ENCODE measurements at regions not wholly inside any gene's neighbourhood (a gene's known extent, or its start where the extent isn't known, plus 50 kb on each side); places are given as distances from the start of the nearest gene placed in this dataset.
"Not testable (repeated sequence)": the region's sequence is repeated elsewhere in the genome, so short reads cannot be mapped to it uniquely, and the experiment has no call there.

- no peak for DNase-seq
These were observed 161.8 kb upstream of the RGS6 start for GRCh38 chr14:71770431-71770830.

GRCh38 chr14:71771421-71771820 is 160.8 kb upstream of the RGS6 start:
- not testable (repeated sequence) for DNase-seq

- not testable (repeated sequence) for DNase-seq
These were observed 160.2 kb upstream of the RGS6 start for GRCh38 chr14:71771996-71772395.

- no peak for DNase-seq
These were observed 158.2 kb upstream of the RGS6 start for GRCh38 chr14:71773898-71774481.

- no peak for DNase-seq
These were observed 155.5 kb upstream of the RGS6 start for GRCh38 chr14:71776471-71777360.

GRCh38 chr14:71780075-71780474 is 152.2 kb upstream of the RGS6 start:
- DNase-seq: no peak

- no peak for DNase-seq
These were observed 151.4 kb upstream of the RGS6 start for GRCh38 chr14:71780822-71781221.

GRCh38 chr14:71783088-71783487 is 149.1 kb upstream of the RGS6 start:
- DNase-seq: no peak

GRCh38 chr14:71783786-71784185 is 148.4 kb upstream of the RGS6 start:
- DNase-seq: no peak

- DNase-seq: no peak
These were observed 143.2 kb upstream of the RGS6 start for GRCh38 chr14:71789005-71789404.

GRCh38 chr14:71799841-71800240 is 132.4 kb upstream of the RGS6 start:
- DNase-seq: no peak

GRCh38 chr14:71800878-71801277 is 131.4 kb upstream of the RGS6 start:
- DNase-seq: no peak

- no peak for DNase-seq
These were observed 128.5 kb upstream of the RGS6 start for GRCh38 chr14:71803539-71804260.

- DNase-seq: no peak
These were observed 127.2 kb upstream of the RGS6 start for GRCh38 chr14:71804992-71805391.

- not testable (repeated sequence) for DNase-seq
These were observed 125.2 kb upstream of the RGS6 start for GRCh38 chr14:71807049-71807448.

- not testable (repeated sequence) for DNase-seq
These were observed 121.4 kb upstream of the RGS6 start for GRCh38 chr14:71810800-71811199.

- no peak for DNase-seq
These were observed 119.5 kb upstream of the RGS6 start for GRCh38 chr14:71812693-71813092.

- DNase-seq: no peak
These were observed 117.1 kb upstream of the RGS6 start for GRCh38 chr14:71815110-71815509.

- no peak for DNase-seq
These were observed 107.4 kb upstream of the RGS6 start for GRCh38 chr14:71824816-71825215.

- no peak for DNase-seq
These were observed 98.8 kb upstream of the RGS6 start for GRCh38 chr14:71833476-71833875.

- DNase-seq: no peak
These were observed 97.7 kb upstream of the RGS6 start for GRCh38 chr14:71834284-71835204.

- no peak for DNase-seq
These were observed 80.0 kb upstream of the RGS6 start for GRCh38 chr14:71852181-71852580.
